SK-N-MC (cell line): ENCODE measurements at regions not wholly inside any gene's neighbourhood (a gene's known extent, or its start where the extent isn't known, plus 50 kb on each side); places are given as distances from the start of the nearest gene placed in this dataset.

Experiments
- DNase-seq: peaks from one replicate; pipeline ENCODE4 v3.0.0-alpha.2; 2011; ENCODE audit warnings: low read depth, low spot score
- H3K27ac ChIP-seq: fragments of 200-600 bp; sonication (generic); 2 replicates; pipeline ENCODE4 v1.5.1; 2016; ENCODE audit warnings: mixed run types
- H3K36me3 ChIP-seq: fragments of 200-600 bp; sonication (generic); 2 replicates; pipeline ENCODE4 v1.6.1; 2017; ENCODE audit warnings: antibody characterized with exemption, low read length, mixed read lengths; ENCODE audit not compliant: insufficient read depth
- H3K4me3 ChIP-seq: fragments of 200-600 bp; sonication (generic); 2 replicates; pipeline ENCODE4 v1.5.1; 2016
- H3K9ac ChIP-seq: fragments of 200-600 bp; sonication (generic); 2 replicates; pipeline ENCODE4 v1.8.0; 2017; ENCODE audit warnings: mixed run types, mixed read lengths; ENCODE audit not compliant: insufficient read length
- H3K9me3 ChIP-seq: fragments of 200-600 bp; sonication (generic); 2 replicates; pipeline ENCODE4 v1.6.1; 2017; ENCODE audit warnings: low read depth, mild to moderate bottlenecking, antibody characterized with exemption, low read length, moderate library complexity, mixed read lengths
- EZH2 ChIP-seq: fragments of 200-600 bp; sonication (generic); IDR thresholded peaks from one replicate; pipeline ENCODE4 v1.6.1; 2017; ENCODE audit warnings: antibody characterized with exemption
- FOXP2 ChIP-seq: optimal IDR thresholded peaks from 2 replicates; pipeline ENCODE3; 2011; ENCODE audit warnings: mild to moderate bottlenecking, moderate library complexity; ENCODE audit not compliant: insufficient read depth; ENCODE audit errors: extremely low read length, control extremely low read depth
- POLR2AphosphoS5 ChIP-seq: IDR thresholded peaks from 2 replicates; pipeline ENCODE4 v1.6.1; 2012; ENCODE audit warnings: mild to moderate bottlenecking, low read depth, low read length, borderline replicate concordance

DNA sequence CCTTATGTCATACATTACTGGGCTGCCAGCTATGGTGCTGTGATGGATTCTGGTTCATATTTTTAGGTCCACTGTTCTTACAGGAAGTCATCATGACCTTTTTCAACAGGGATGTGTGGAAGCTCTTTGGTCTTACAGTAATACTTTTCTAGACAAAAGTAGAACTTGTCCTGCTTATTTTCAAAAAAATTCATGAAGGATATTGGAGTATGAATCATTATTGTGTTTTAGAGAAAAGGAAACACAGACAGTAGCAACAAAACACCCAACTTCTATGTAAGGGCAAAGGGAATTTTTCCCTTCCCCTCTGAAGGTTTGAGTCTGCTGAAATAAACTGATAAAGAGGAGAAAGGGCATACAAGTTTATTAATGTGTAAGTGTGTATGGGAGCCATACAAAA, 54.7 kb upstream of the FAM9C start:
- TF ChIP-seq FOXP2 (no peak), EZH2 (no peak), POLR2AphosphoS5 (no peak)
- no peak overlapping the region for H3K9ac ChIP-seq
- no peaks in the 10 kb centered on the region for H3K36me3 ChIP-seq
- no peak for DNase-seq
- no peaks in the 10 kb centered on the region for H3K9me3 ChIP-seq
- no peak overlapping the region for H3K4me3 ChIP-seq
- no peak overlapping the region for H3K27ac ChIP-seq

DNA sequence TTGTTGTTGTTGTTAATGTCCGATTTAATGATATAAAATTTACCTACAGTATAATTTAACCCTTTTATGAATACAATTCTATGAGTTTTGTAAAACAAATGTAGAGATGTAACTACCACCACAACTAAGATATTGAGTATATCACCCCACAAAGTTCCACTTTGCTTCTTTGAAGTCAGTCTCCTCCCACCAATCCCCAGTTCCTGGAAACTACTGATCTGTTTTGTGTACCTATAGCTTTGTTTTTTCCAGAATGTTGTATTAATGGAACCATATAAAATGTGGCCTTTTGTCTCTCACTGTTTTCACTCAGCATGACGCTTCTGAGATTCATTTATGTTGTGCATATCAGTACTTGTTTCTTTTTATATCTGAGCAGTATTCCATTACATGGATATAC, 52.3 kb upstream of the FAM9C start:
- no peak for DNase-seq
- H3K9ac ChIP-seq, result no peak overlapping the region
- no peaks in the 10 kb centered on the region for H3K9me3 ChIP-seq
- no peak overlapping the region for H3K27ac ChIP-seq
- no peak overlapping the region for H3K4me3 ChIP-seq
- no peaks in the 10 kb centered on the region for H3K36me3 ChIP-seq
- TF ChIP-seq FOXP2 (no peak), EZH2 (no peak), POLR2AphosphoS5 (no peak)

DNA sequence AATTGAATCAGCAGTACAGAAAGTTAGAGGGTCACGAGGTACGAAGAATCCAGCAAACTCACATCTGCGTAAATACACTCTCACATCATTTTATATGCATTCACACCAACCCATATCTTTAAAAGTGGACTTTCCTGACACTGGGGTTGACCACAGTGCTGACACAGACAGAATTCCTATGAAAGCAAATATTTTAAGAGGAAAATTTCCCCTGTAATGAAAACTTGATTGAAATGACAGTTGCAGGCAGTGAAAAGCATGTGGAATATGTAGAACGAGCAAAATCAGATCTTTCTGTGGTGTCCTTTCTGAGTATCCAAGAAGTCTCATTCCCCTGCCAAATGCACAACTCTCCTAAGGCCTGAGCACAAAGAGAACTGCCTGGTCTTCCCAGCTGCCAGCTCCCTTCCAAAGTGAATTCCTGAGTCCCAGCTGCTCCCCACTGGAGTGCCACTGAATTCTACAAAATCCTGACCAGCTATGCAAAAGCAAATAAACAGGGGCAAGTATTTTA, 50.5 kb upstream of the FAM9C start:
- H3K4me3 ChIP-seq, result no peak overlapping the region
- no peak for TF ChIP-seq POLR2AphosphoS5
- TF ChIP-seq EZH2, result no peak
- no peak for TF ChIP-seq FOXP2
- DNase-seq, result no peak
- H3K9me3 ChIP-seq, result no peaks in the 10 kb centered on the region
- H3K36me3 ChIP-seq, result no peaks in the 10 kb centered on the region
- no peak overlapping the region for H3K27ac ChIP-seq
- no peak overlapping the region for H3K9ac ChIP-seq

DNA sequence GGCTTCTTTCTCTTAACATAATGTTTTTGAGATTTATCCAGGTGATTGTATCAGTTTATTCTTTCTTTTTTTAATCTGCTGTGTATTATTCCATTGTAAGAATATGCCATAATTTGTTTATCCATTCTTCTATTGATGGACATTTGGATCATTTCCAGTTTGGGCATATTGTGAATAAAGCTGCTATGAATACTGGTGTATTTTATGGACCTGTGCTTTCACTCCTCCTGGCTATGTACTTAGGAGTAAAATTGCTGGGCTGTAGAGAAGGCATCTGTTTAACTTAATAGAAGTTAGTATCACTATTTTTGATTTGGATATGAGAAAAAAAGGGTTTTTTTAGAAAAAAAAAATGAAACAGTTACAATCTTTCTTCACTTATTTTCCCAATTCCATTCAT, 50.0 kb upstream of the FAM9C start:
- no peak for TF ChIP-seq POLR2AphosphoS5
- TF ChIP-seq FOXP2, result no peak
- no peak for TF ChIP-seq EZH2
- DNase-seq, result no peak
- Histone ChIP-seq H3K9me3 (no peaks in the 10 kb centered on the region), H3K4me3 (no peak overlapping the region), H3K36me3 (no peaks in the 10 kb centered on the region), H3K9ac (no peak overlapping the region), H3K27ac (no peak overlapping the region)
